Osteoblast (primary cell): ENCODE measurements at regions not wholly inside any gene's neighbourhood (a gene's known extent, or its start where the extent isn't known, plus 50 kb on each side); places are given as distances from the start of the nearest gene placed in this dataset.

ENCODE experiments used
- DNase-seq: peaks from one replicate; pipeline ENCODE4 v3.0.0; 2011; ENCODE audit warnings: low spot score, mixed read lengths; ENCODE audit not compliant: insufficient read length; ENCODE audit errors: missing footprints
- H2AFZ ChIP-seq: 2 replicates; pipeline ENCODE4 v1.6.0; 2011; ENCODE audit warnings: mild to moderate bottlenecking, low read length
- H3K27ac ChIP-seq: 2 replicates; pipeline ENCODE4 v1.5.1; 2011; ENCODE audit warnings: mild to moderate bottlenecking, low read depth, low read length, moderate library complexity
- H3K27me3 ChIP-seq: 2 replicates; pipeline ENCODE4 v1.6.0; 2012; ENCODE audit warnings: mild to moderate bottlenecking, control low read depth, inconsistent platforms, low read length, moderate library complexity; ENCODE audit not compliant: insufficient read depth
- H3K36me3 ChIP-seq: 2 replicates; pipeline ENCODE4 v1.5.1; 2011; ENCODE audit warnings: mild to moderate bottlenecking, low read length, control low read depth, moderate library complexity; ENCODE audit not compliant: insufficient read depth
- H3K4me1 ChIP-seq: 2 replicates; pipeline ENCODE4 v1.5.1; 2011; ENCODE audit warnings: mild to moderate bottlenecking, low read length, control low read depth, moderate library complexity; ENCODE audit not compliant: insufficient read depth
- H3K4me2 ChIP-seq: 2 replicates; pipeline ENCODE4 v1.6.0; 2011; ENCODE audit warnings: mild to moderate bottlenecking, low read length; ENCODE audit not compliant: insufficient read depth
- H3K4me3 ChIP-seq: fragments of 200-600 bp; sonication (generic); 3 replicates; pipeline ENCODE4 v1.5.1; 2012; ENCODE audit warnings: mild to moderate bottlenecking, low read length, inconsistent platforms; ENCODE audit not compliant: insufficient read depth
- H3K79me2 ChIP-seq: 2 replicates; pipeline ENCODE4 v1.6.0; 2012; ENCODE audit warnings: mild to moderate bottlenecking, low read length, control low read depth, inconsistent platforms; ENCODE audit not compliant: insufficient read depth
- H3K9me3 ChIP-seq: 2 replicates; pipeline ENCODE4 v1.5.1; 2011; ENCODE audit warnings: low read depth, low read length, control low read depth
- H4K20me1 ChIP-seq: 2 replicates; pipeline ENCODE4 v1.6.0; 2012; ENCODE audit warnings: mild to moderate bottlenecking, low read length, control low read depth; ENCODE audit not compliant: insufficient read depth
- CTCF ChIP-seq: IDR thresholded peaks from 2 replicates; pipeline ENCODE4 v1.5.1; 2011; ENCODE audit warnings: mild to moderate bottlenecking, low read depth, low read length, moderate library complexity; ENCODE audit errors: extremely low read depth

- no peaks in the 10 kb centered on the region for H3K79me2 ChIP-seq
- H3K9me3 ChIP-seq, result no peaks in the 10 kb centered on the region
- no peak overlapping the region for H3K4me3 ChIP-seq
- no peak overlapping the region for H3K27ac ChIP-seq
- DNase-seq, result no peak
- H2AFZ ChIP-seq, result no peak overlapping the region
- no peak for TF ChIP-seq CTCF
- H3K36me3 ChIP-seq, result no peaks in the 10 kb centered on the region
- no peaks in the 10 kb centered on the region for H4K20me1 ChIP-seq
- no peak overlapping the region for H3K4me2 ChIP-seq
- H3K4me1 ChIP-seq, result peaks cover 15% of the 10 kb centered on the region
- no peaks in the 10 kb centered on the region for H3K27me3 ChIP-seq
Observed at GRCh38 chr6:121616406-121616805, 181.0 kb downstream of the GJA1 start.

- Histone ChIP-seq H3K9me3 (no peaks in the 10 kb centered on the region), H3K36me3 (no peaks in the 10 kb centered on the region), H2AFZ (no peak overlapping the region), H3K4me2 (no peak overlapping the region), H3K79me2 (no peaks in the 10 kb centered on the region), H4K20me1 (no peaks in the 10 kb centered on the region), H3K4me1 (peaks cover 15% of the 10 kb centered on the region), H3K27me3 (no peaks in the 10 kb centered on the region), H3K4me3 (no peak overlapping the region), H3K27ac (no peak overlapping the region)
- DNase-seq, result no peak
- no peak for TF ChIP-seq CTCF
Observed at GRCh38 chr6:121617388-121617787, 181.9 kb downstream of the GJA1 start.

GRCh38 chr6:121619013-121619412 is 183.6 kb downstream of the GJA1 start:
- Histone ChIP-seq H3K4me3 (no peak overlapping the region), H4K20me1 (no peaks in the 10 kb centered on the region), H2AFZ (no peak overlapping the region), H3K27ac (no peak overlapping the region), H3K36me3 (no peaks in the 10 kb centered on the region), H3K4me2 (no peak overlapping the region), H3K79me2 (no peaks in the 10 kb centered on the region), H3K4me1 (peaks cover 7% of the 10 kb centered on the region), H3K27me3 (no peaks in the 10 kb centered on the region), H3K9me3 (no peaks in the 10 kb centered on the region)
- TF ChIP-seq CTCF, result no peak
- no peak for DNase-seq

GRCh38 chr6:121619987-121620740 is 184.7 kb downstream of the GJA1 start:
- no peaks in the 10 kb centered on the region for H3K36me3 ChIP-seq
- no peaks in the 10 kb centered on the region for H3K4me1 ChIP-seq
- no peaks in the 10 kb centered on the region for H4K20me1 ChIP-seq
- H3K9me3 ChIP-seq, result no peaks in the 10 kb centered on the region
- no peak overlapping the region for H3K4me2 ChIP-seq
- no peak overlapping the region for H3K4me3 ChIP-seq
- H3K27me3 ChIP-seq, result no peaks in the 10 kb centered on the region
- no peak overlapping the region for H2AFZ ChIP-seq
- H3K79me2 ChIP-seq, result no peaks in the 10 kb centered on the region
- H3K27ac ChIP-seq, result no peak overlapping the region
- TF ChIP-seq CTCF, result no peak
- no peak for DNase-seq
